GM12872 (cell line): ENCODE measurements at regions not wholly inside any gene's neighbourhood (a gene's known extent, or its start where the extent isn't known, plus 50 kb on each side); places are given as distances from the start of the nearest gene placed in this dataset.

Experiments used
- CTCF ChIP-seq: IDR thresholded peaks from 3 replicates; pipeline ENCODE4 v1.5.1; 2011; ENCODE audit warnings: low read depth, mild to moderate bottlenecking, low read length, moderate library complexity; ENCODE audit not compliant: insufficient read depth

- no peak for TF ChIP-seq CTCF
These were observed 201.3 kb downstream of the POU4F1 start for GRCh38 chr13:78401873-78402707.

GRCh38 chr13:78398743-78399410 is 204.5 kb downstream of the POU4F1 start:
- TF ChIP-seq CTCF: no peak

GRCh38 chr13:78393286-78394142 is 209.8 kb downstream of the POU4F1 start:
- TF ChIP-seq CTCF: no peak

GRCh38 chr13:78383899-78384298 is 219.5 kb downstream of the POU4F1 start:
- no peak for TF ChIP-seq CTCF

- TF ChIP-seq CTCF: no peak
These were observed 220.3 kb downstream of the POU4F1 start for GRCh38 chr13:78383071-78383484.

- TF ChIP-seq CTCF: no peak
These were observed 220.9 kb downstream of the POU4F1 start for GRCh38 chr13:78382491-78382890.

GRCh38 chr13:78376822-78377221 is 226.5 kb downstream of the POU4F1 start:
- no peak for TF ChIP-seq CTCF
